Transverse colon (tissue), 4 donors: ENCODE measurements at regions not wholly inside any gene's neighbourhood (a gene's known extent, or its start where the extent isn't known, plus 50 kb on each side); places are given as distances from the start of the nearest gene placed in this dataset.

Experiments used
- DNase-seq: peaks from one replicate; pipeline ENCODE4 v3.0.0-alpha.2; 2019
- H3K27ac ChIP-seq, 4 donors: fragments of 200-600 bp; sonication (generic); 2 replicates each; pipeline ENCODE4 v1.5.1; 2016 to 2018; ENCODE audit warnings: inconsistent platforms in 4 of 4
- H3K27me3 ChIP-seq: fragments of 200-600 bp; sonication (generic); 2 replicates; pipeline ENCODE4 v1.5.1; 2017; ENCODE audit warnings: inconsistent platforms
- H3K36me3 ChIP-seq, 4 donors: fragments of 200-600 bp; sonication (generic); 2 replicates each; pipeline ENCODE4 v1.5.1; 2017 to 2019; ENCODE audit warnings: inconsistent platforms in 4 of 4
- H3K4me1 ChIP-seq, 4 donors: fragments of 200-600 bp; sonication (generic); 2 replicates each; pipeline ENCODE4 v1.5.1; 2017 to 2020; ENCODE audit warnings: inconsistent platforms in 4 of 4
- H3K4me3 ChIP-seq, 4 donors: fragments of 200-600 bp; sonication (generic); 1 replicate in 1 of 4; 2 replicates in 3 of 4; pipeline versions ENCODE4 v1.5.1 to v1.6.1; 2017 to 2019; ENCODE audit warnings: inconsistent platforms in 4 of 4
- H3K9me3 ChIP-seq, 2 donors: fragments of 200-600 bp; sonication (generic); 2 replicates each; pipeline ENCODE4 v1.5.1; 2017 to 2019; ENCODE audit warnings: inconsistent platforms in 2 of 2
- CTCF ChIP-seq, 5 experiments: fragments of 200-600 bp in 3 of 5; fragments of 450-650 bp in 2 of 5; sonication (generic) in 3 of 5; IDR thresholded peaks; 1 replicate in 2 of 5; 2 replicates in 3 of 5; pipeline ENCODE4 v1.5.1; 2016 to 2017; ENCODE audit warnings: antibody characterized with exemption in 5 of 5, inconsistent platforms in 3 of 5, mild to moderate bottlenecking in 2 of 5, moderate library complexity in 1 of 5
- EP300 ChIP-seq: sonication (generic); formaldehyde crosslinking; IDR thresholded peaks from one replicate; pipeline ENCODE4 v1.6.1; 2017; ENCODE audit warnings: antibody characterized with exemption, low read depth
- POLR2A ChIP-seq: fragments of 450-650 bp; IDR thresholded peaks from one replicate; pipeline ENCODE4 v1.6.1; 2016; ENCODE audit warnings: antibody characterized with exemption, mild to moderate bottlenecking, moderate library complexity
- POLR2AphosphoS5 ChIP-seq, 3 donors: sonication (generic); formaldehyde crosslinking; IDR thresholded peaks; one replicate each; pipeline ENCODE4 v1.6.1; 2016; ENCODE audit warnings: antibody characterized with exemption in 3 of 3
- WGBS, 2 donors: methylation state at CpG; one replicate each; pipeline ENCODE4 v1.1.5; 2018; ENCODE audit warnings: low coverage in 1 of 2; 5-methylcytosine and 5-hydroxymethylcytosine counted together
- in situ Hi-C, 4 donors: fragments of 200-750 bp; cut with MboI; loops; one replicate each; pipeline versions ENCODE4 v1.15.0 to v1.15.1; 2017; ENCODE audit warnings: low sequenced_read_pairs in 3 of 4, low pct_ligation_motif_present in 1 of 4, low pct_unique_long_range_greater_than_20kb in 1 of 4
- intact Hi-C: fragments of 100-400 bp; cut with DNase I; formaldehyde crosslinking; loops from one replicate; pipeline ENCODE4 v1.15.1; 2023; ENCODE audit warnings: low total_unique reads

GRCh38 chr4:108256538-108256937, 87.8 kb upstream of the LEF1 start:
- no peaks in the 10 kb centered on the region for H3K27me3 ChIP-seq
- H3K4me1 ChIP-seq: no peaks in the 10 kb centered on the region
- no peaks in the 10 kb centered on the region for H3K36me3 ChIP-seq
- in situ Hi-C loops (no loop called here), intact Hi-C loops (no loop called here)
- no peak overlapping the region for H3K27ac ChIP-seq
- 71 to 75% methylated on average over 4 to 8 of the region's 8 CpGs for WGBS, 2 donors
- DNase-seq: no peak
- TF ChIP-seq POLR2AphosphoS5 (IDR thresholded peaks at IDR 0.05) (no peak), POLR2A (no peak), EP300 (no peak), CTCF (IDR thresholded peaks at IDR 0.05) (no peak)
- no peak overlapping the region for H3K4me3 ChIP-seq
- H3K9me3 ChIP-seq: no peaks in the 10 kb centered on the region

GRCh38 chr4:108255203-108255747, 86.5 kb upstream of the LEF1 start:
- intact Hi-C loops: no loop called here
- H3K27me3 ChIP-seq: no peaks in the 10 kb centered on the region
- DNase-seq: no peak
- H3K4me1 ChIP-seq: no peaks in the 10 kb centered on the region
- no peaks in the 10 kb centered on the region for H3K36me3 ChIP-seq
- WGBS, 2 donors: 80 to 94% methylated on average over 1 to 2 of the region's 2 CpGs
- no peak overlapping the region for H3K4me3 ChIP-seq
- no peaks in the 10 kb centered on the region for H3K9me3 ChIP-seq
- TF ChIP-seq POLR2A: no peak
- TF ChIP-seq EP300: no peak
- no peak for TF ChIP-seq POLR2AphosphoS5 (IDR thresholded peaks at IDR 0.05)
- TF ChIP-seq CTCF (IDR thresholded peaks at IDR 0.05): no peak
- H3K27ac ChIP-seq: no peak overlapping the region
- in situ Hi-C loops: no loop called here

GRCh38 chr4:108249397-108249796, 80.7 kb upstream of the LEF1 start:
- Histone ChIP-seq H3K27ac (no peak overlapping the region), H3K4me3 (no peak overlapping the region), H3K27me3 (no peaks in the 10 kb centered on the region), H3K9me3 (peaks cover 0 to 7% of the 10 kb centered on the region in 2 donors), H3K36me3 (no peaks in the 10 kb centered on the region), H3K4me1 (no peaks in the 10 kb centered on the region)
- TF ChIP-seq POLR2AphosphoS5 (IDR thresholded peaks at IDR 0.05) (no peak), EP300 (no peak), POLR2A (no peak), CTCF (IDR thresholded peaks at IDR 0.05) (no peak)
- in situ Hi-C loops (no loop called here), intact Hi-C loops (no loop called here)
- no peak for DNase-seq

GRCh38 chr4:108247387-108248049, 78.8 kb upstream of the LEF1 start:
- H3K27ac ChIP-seq: no peak overlapping the region
- no peaks in the 10 kb centered on the region for H3K4me1 ChIP-seq
- intact Hi-C loops (no loop called here), in situ Hi-C loops (no loop called here)
- H3K4me3 ChIP-seq: no peak overlapping the region
- DNase-seq: no peak
- H3K27me3 ChIP-seq: no peaks in the 10 kb centered on the region
- WGBS, 2 donors: 29% methylated on average over 3 of the region's 3 CpGs; no CpG with 5 or more reads in 1 of the 2 donors
- peaks cover 0 to 7% of the 10 kb centered on the region in 2 donors for H3K9me3 ChIP-seq
- TF ChIP-seq EP300 (no peak), CTCF (IDR thresholded peaks at IDR 0.05) (no peak), POLR2A (no peak)
- H3K36me3 ChIP-seq: no peaks in the 10 kb centered on the region
